ENCODE measurements at regions not wholly inside any gene's neighbourhood (a gene's known extent, or its start where the extent isn't known, plus 50 kb on each side); places are given as distances from the start of the nearest gene placed in this dataset.
"Not testable (repeated sequence)": the region's sequence is repeated elsewhere in the genome, so short reads cannot be mapped to it uniquely, and the experiment has no call there.

- in situ Hi-C loops (cut with MboI; ENCODE audit: low sequenced_read_pairs, unreplicated experiment): no loop called here
- no peak for DNase-seq (ENCODE audit: low spot score)
- TF ChIP-seq CTCF (IDR thresholded peaks at IDR 0.05; ENCODE audit: borderline replicate concordance, control extremely low read depth, extremely low read depth, insufficient read depth, missing control alignments): no peak
Observed at GRCh38 chr12:47337581-47337980, 257.8 kb upstream of the AMIGO2 start.

- DNase-seq (ENCODE audit: low spot score); in situ Hi-C loops (cut with MboI; ENCODE audit: low sequenced_read_pairs, unreplicated experiment): not testable (repeated sequence)
Observed at GRCh38 chr12:47333271-47333858, 253.6 kb upstream of the AMIGO2 start.

GRCh38 chr12:47328831-47329545, 249.2 kb upstream of the AMIGO2 start:
- no peak for DNase-seq (ENCODE audit: low spot score)
- no peak for TF ChIP-seq CTCF (IDR thresholded peaks at IDR 0.05; ENCODE audit: borderline replicate concordance, control extremely low read depth, extremely low read depth, insufficient read depth, missing control alignments)
- in situ Hi-C loops (cut with MboI; ENCODE audit: low sequenced_read_pairs, unreplicated experiment): no loop called here

GRCh38 chr12:47326190-47326589, 246.4 kb upstream of the AMIGO2 start:
- no peak for DNase-seq (ENCODE audit: low spot score)
- in situ Hi-C loops (cut with MboI; ENCODE audit: low sequenced_read_pairs, unreplicated experiment): no loop called here
- no peak for TF ChIP-seq CTCF (IDR thresholded peaks at IDR 0.05; ENCODE audit: borderline replicate concordance, control extremely low read depth, extremely low read depth, insufficient read depth, missing control alignments)

GRCh38 chr12:47323802-47324201, 244.0 kb upstream of the AMIGO2 start:
- no peak for DNase-seq (ENCODE audit: low spot score)
- TF ChIP-seq CTCF (IDR thresholded peaks at IDR 0.05; ENCODE audit: borderline replicate concordance, control extremely low read depth, extremely low read depth, insufficient read depth, missing control alignments): no peak
- in situ Hi-C loops (cut with MboI; ENCODE audit: low sequenced_read_pairs, unreplicated experiment): no loop called here

GRCh38 chr12:47321436-47321835, 241.7 kb upstream of the AMIGO2 start:
- DNase-seq (ENCODE audit: low spot score): no peak
- in situ Hi-C loops (cut with MboI; ENCODE audit: low sequenced_read_pairs, unreplicated experiment): no loop called here
- no peak for TF ChIP-seq CTCF (IDR thresholded peaks at IDR 0.05; ENCODE audit: borderline replicate concordance, control extremely low read depth, extremely low read depth, insufficient read depth, missing control alignments)

- in situ Hi-C loops (cut with MboI; ENCODE audit: low sequenced_read_pairs, unreplicated experiment): no loop called here
Observed at GRCh38 chr12:47319746-47320145, 240.0 kb upstream of the AMIGO2 start.

More at GRCh38 chr12:47319746-47320145, 240.0 kb upstream of the AMIGO2 start:
- DNase-seq (ENCODE audit: low spot score): no peak
- no peak for TF ChIP-seq CTCF (IDR thresholded peaks at IDR 0.05; ENCODE audit: borderline replicate concordance, control extremely low read depth, extremely low read depth, insufficient read depth, missing control alignments)
